Spleen (tissue), 11 donors: ENCODE measurements at regions not wholly inside any gene's neighbourhood (a gene's known extent, or its start where the extent isn't known, plus 50 kb on each side); places are given as distances from the start of the nearest gene placed in this dataset.

Experiments used
- DNase-seq: peaks from one replicate; pipeline ENCODE4 v3.0.0-alpha.2; 2020
- H3K27ac ChIP-seq, 8 donors: fragments of 200-600 bp; sonication (generic) in 7 of 8; 1 replicate in 4 of 8; 2 replicates in 4 of 8; pipeline versions ENCODE4 v1.5.0 to v1.8.0; 2016 to 2021; ENCODE audit warnings: inconsistent platforms in 4 of 8, mild to moderate bottlenecking in 4 of 8, moderate library complexity in 1 of 8
- H3K27me3 ChIP-seq, 7 donors: fragments of 200-600 bp; sonication (generic) in 6 of 7; replicated peaks in 1 of 7; 1 replicate in 4 of 7; 2 replicates in 3 of 7; pipeline versions ENCODE4 v1.5.0 to v1.8.0; 2016 to 2021; ENCODE audit warnings: inconsistent platforms in 3 of 7, mild to moderate bottlenecking in 1 of 7
- H3K36me3 ChIP-seq, 6 donors: fragments of 200-600 bp; sonication (generic) in 5 of 6; 1 replicate in 4 of 6; 2 replicates in 2 of 6; pipeline versions ENCODE4 v1.5.0 to v1.8.0; 2016 to 2021; ENCODE audit warnings: inconsistent platforms in 2 of 6
- H3K4me1 ChIP-seq, 6 donors: fragments of 200-600 bp; sonication (generic) in 5 of 6; 1 replicate in 3 of 6; 2 replicates in 3 of 6; pipeline versions ENCODE4 v1.5.0 to v1.8.0; 2016 to 2021; ENCODE audit warnings: inconsistent platforms in 3 of 6
- H3K4me3 ChIP-seq, 8 donors: fragments of 200-600 bp; sonication (generic) in 7 of 8; 1 replicate in 4 of 8; 2 replicates in 4 of 8; pipeline versions ENCODE4 v1.5.0 to v1.8.0; 2016 to 2021; ENCODE audit warnings: inconsistent platforms in 4 of 8, mild to moderate bottlenecking in 4 of 8, moderate library complexity in 2 of 8
- H3K9me3 ChIP-seq, 8 donors: fragments of 200-600 bp; sonication (generic) in 7 of 8; 1 replicate in 4 of 8; 2 replicates in 4 of 8; pipeline versions ENCODE4 v1.5.0 to v1.8.0; 2016 to 2021; ENCODE audit warnings: inconsistent platforms in 4 of 8
- POLR2A ChIP-seq, 3 donors: fragments of 450-650 bp; IDR thresholded peaks; one replicate each; pipeline ENCODE4 v1.5.1; 2017; ENCODE audit warnings: antibody characterized with exemption in 3 of 3, mild to moderate bottlenecking in 1 of 3
- POLR2AphosphoS5 ChIP-seq, 3 donors: sonication (generic); formaldehyde crosslinking; IDR thresholded peaks; one replicate each; pipeline ENCODE4 v1.5.1; 2017; ENCODE audit warnings: antibody characterized with exemption in 3 of 3
- WGBS, 5 donors: extraction: QIAGEN DNeasy Blood & Tissue Kit in 3 of 5; methylation state at CpG; one replicate each; pipeline versions ENCODE4 v1.1.5 to v1.1.7; 2013 to 2018; 5-methylcytosine and 5-hydroxymethylcytosine counted together
- intact Hi-C: fragments of 100-400 bp; cut with DNase I; formaldehyde crosslinking; loops from one replicate; pipeline ENCODE4 v1.15.0; 2023; ENCODE audit warnings: low total_unique reads
- TF ChIP-seq, protein P1 (sequence below), 11 experiments: fragments of 200-600 bp in 7 of 11; fragments of 450-650 bp in 4 of 11; sonication (generic) in 4 of 11; IDR thresholded peaks in 8 of 11; conservative IDR thresholded peaks in 3 of 11; 1 replicate in 7 of 11; 2 replicates in 4 of 11; pipeline versions ENCODE4 v1.4.0 to v1.8.0; 2016 to 2021; ENCODE audit warnings: antibody characterized with exemption in 11 of 11, inconsistent platforms in 4 of 11, mild to moderate bottlenecking in 1 of 11
- donor health status: healthy with polysubstance abuse.
- donor health status: DM: no; HTN: no; CAD: no; lungs with moderate emphysema.
- donor health status: DM: no; HTN: no; CAD: no.
- donor health status: Bipolar disorder and iron deficiency.
- donor health status: healthy.
- donor health status: DM: no; HTN: no; CAD: no.
- donor health status: DM: yes; HTN: yes; CAD: no.

DNA sequence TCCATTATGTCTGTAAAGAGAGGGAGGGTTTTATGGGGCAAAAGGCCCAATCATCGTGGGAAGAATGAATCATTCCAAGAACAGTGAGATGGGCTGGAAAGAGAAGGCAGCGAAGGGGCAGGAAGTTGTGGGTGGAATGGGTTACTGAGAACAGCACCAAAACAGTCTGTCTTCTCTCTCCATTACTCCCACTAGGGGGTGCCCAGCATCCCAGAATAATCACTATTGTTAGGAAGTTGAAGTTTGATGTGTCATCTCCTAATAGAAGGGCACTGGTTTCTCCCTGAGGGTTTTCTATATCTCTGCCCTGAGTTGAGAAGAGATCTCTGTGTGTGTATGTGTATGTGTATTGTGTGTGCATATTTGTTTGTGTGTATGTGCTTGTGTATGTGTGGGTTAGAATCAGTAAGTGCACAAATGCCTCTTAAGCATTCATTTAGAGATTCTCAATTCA is 76.6 kb upstream of the MAP4K3 start:
- no peak for DNase-seq
- TF ChIP-seq POLR2AphosphoS5 (IDR thresholded peaks at IDR 0.05): peak in 1 of 3 donors; percentile 24
- TF ChIP-seq, protein P1, sequence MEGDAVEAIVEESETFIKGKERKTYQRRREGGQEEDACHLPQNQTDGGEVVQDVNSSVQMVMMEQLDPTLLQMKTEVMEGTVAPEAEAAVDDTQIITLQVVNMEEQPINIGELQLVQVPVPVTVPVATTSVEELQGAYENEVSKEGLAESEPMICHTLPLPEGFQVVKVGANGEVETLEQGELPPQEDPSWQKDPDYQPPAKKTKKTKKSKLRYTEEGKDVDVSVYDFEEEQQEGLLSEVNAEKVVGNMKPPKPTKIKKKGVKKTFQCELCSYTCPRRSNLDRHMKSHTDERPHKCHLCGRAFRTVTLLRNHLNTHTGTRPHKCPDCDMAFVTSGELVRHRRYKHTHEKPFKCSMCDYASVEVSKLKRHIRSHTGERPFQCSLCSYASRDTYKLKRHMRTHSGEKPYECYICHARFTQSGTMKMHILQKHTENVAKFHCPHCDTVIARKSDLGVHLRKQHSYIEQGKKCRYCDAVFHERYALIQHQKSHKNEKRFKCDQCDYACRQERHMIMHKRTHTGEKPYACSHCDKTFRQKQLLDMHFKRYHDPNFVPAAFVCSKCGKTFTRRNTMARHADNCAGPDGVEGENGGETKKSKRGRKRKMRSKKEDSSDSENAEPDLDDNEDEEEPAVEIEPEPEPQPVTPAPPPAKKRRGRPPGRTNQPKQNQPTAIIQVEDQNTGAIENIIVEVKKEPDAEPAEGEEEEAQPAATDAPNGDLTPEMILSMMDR (IDR thresholded peaks at IDR 0.05 in 8 of 11, conservative IDR thresholded peaks at IDR 0.05 in 3 of 11): peak in 10 of 11 experiments; percentile 20 to 67 (median 52)
- no peak for TF ChIP-seq POLR2A (IDR thresholded peaks at IDR 0.05)
- Histone ChIP-seq H3K27me3 (no peaks in the 10 kb centered on the region), H3K4me1 (peaks cover 15 to 81% (median 56%) of the 10 kb centered on the region in 6 donors), H3K27ac (peak overlapping the region in 7 of 8 donors; percentile 49 to 65 (median 59)), H3K36me3 (no peaks in the 10 kb centered on the region), H3K9me3 (no peaks in the 10 kb centered on the region), H3K4me3 (no peak overlapping the region)
- intact Hi-C loops: no loop called here
- WGBS, 5 donors: 0 to 10% (median 7%) methylated on average over 2 of the region's 2 CpGs

DNA sequence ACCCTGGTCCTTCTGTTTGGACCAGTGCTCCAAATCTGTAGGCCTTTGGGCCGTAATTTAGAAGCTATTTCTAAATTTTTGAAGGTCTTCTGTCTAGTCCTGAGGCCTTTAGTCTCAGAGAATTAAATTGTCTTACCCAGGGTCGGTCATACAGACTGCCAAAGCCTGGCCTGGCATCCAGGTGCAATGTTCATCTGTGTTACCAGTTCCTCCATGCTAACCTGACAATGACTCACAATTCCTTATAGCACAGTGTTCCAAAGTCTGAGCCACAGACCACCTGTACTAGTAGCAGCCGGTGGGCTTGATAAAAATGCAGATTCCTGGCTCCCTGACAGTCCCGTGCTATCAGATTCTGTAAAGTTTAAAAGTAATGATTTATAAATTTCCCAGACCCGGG is 77.7 kb upstream of the MAP4K3 start:
- intact Hi-C loops: no loop called here
- no peak for DNase-seq
- no peaks in the 10 kb centered on the region for H3K27me3 ChIP-seq
- H3K4me1 ChIP-seq: peaks cover 15 to 74% (median 46%) of the 10 kb centered on the region in 6 donors
- TF ChIP-seq POLR2A (IDR thresholded peaks at IDR 0.05) (no peak), POLR2AphosphoS5 (IDR thresholded peaks at IDR 0.05) (no peak)
- TF ChIP-seq, protein P1 (IDR thresholded peaks at IDR 0.05 in 8 of 11, conservative IDR thresholded peaks at IDR 0.05 in 3 of 11): no peak
- H3K36me3 ChIP-seq: no peaks in the 10 kb centered on the region
- peak overlapping the region in 4 of 8 donors; percentile 23 to 65 (median 32) for H3K27ac ChIP-seq
- WGBS, 5 donors: 81 to 90% (median 85%) methylated on average over 5 of the region's 5 CpGs
- H3K4me3 ChIP-seq: no peak overlapping the region
- H3K9me3 ChIP-seq: no peaks in the 10 kb centered on the region

DNA sequence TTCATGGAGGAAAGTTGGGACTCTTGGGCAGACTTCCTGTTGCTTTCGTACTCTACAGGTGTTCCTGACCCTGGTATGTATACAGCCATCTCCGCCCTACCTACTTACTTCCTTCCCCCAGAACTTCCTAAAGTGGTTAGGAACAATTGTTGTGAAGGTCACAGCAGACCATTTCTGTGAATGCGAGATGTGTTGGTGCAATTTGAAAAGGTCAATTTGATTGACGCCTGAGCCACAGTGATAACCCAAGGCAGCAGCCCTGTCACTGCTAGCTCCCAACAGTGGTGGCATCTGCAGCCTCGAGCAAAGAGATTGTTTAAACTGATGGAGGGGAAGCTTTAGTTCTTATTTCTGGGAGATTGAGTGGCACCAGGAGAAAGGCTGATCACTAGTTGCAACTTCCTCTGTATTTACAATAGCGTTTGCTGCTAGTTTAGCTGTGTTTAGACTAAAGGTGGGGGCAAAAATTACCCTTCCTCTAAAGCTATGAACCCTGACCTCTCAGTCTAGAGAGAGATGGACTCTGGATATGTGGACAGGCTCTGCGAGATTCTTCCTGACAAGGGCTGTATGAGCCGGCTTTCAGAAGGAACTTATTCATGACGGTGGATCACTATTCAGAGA is 78.3 kb upstream of the MAP4K3 start:
- H3K27ac ChIP-seq: peak overlapping the region in 5 of 8 donors; percentile 23 to 65 (median 31)
- H3K4me1 ChIP-seq: peaks cover 15 to 69% (median 46%) of the 10 kb centered on the region in 6 donors
- no peak for DNase-seq
- TF ChIP-seq POLR2A (IDR thresholded peaks at IDR 0.05) (no peak), POLR2AphosphoS5 (IDR thresholded peaks at IDR 0.05) (peak in 1 of 3 donors; percentile 17)
- TF ChIP-seq, protein P1 (IDR thresholded peaks at IDR 0.05 in 8 of 11, conservative IDR thresholded peaks at IDR 0.05 in 3 of 11): no peak
- WGBS, 5 donors: 49 to 60% (median 57%) methylated on average over 9 of the region's 9 CpGs
- H3K27me3 ChIP-seq: no peaks in the 10 kb centered on the region
- H3K4me3 ChIP-seq: no peak overlapping the region
- intact Hi-C loops: no loop called here
- H3K9me3 ChIP-seq: no peaks in the 10 kb centered on the region
- H3K36me3 ChIP-seq: no peaks in the 10 kb centered on the region

DNA sequence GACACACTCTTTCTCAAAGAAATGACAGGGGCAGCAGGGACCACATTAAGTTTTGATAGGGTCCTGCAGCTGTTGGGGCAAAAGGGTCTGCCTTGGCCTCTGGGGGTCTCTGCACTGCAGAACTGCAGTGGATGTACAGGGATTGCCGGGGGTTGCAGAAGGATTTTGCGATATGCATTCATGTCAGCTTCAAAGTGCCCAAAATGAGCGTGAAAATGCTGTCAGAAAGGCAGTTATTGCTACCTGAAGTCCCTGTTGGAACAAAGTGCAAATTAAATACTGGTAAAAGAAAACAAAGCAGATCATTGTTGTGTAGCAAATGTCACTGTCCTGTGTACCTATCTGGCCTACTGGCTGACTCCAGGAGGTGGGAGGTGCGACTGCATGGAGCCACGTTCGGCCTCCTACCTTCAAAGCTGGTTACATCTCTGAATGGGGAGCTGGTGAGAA is 78.8 kb upstream of the MAP4K3 start:
- H3K4me3 ChIP-seq: no peak overlapping the region
- 84 to 92% (median 88%) methylated on average over 6 of the region's 6 CpGs for WGBS, 5 donors
- peak overlapping the region in 4 of 8 donors; percentile 24 to 65 (median 32) for H3K27ac ChIP-seq
- H3K4me1 ChIP-seq: peaks cover 15 to 63% (median 46%) of the 10 kb centered on the region in 6 donors
- no peak for DNase-seq
- H3K9me3 ChIP-seq: no peaks in the 10 kb centered on the region
- TF ChIP-seq POLR2AphosphoS5 (IDR thresholded peaks at IDR 0.05): no peak
- TF ChIP-seq, protein P1 (IDR thresholded peaks at IDR 0.05 in 8 of 11, conservative IDR thresholded peaks at IDR 0.05 in 3 of 11): no peak
- no peak for TF ChIP-seq POLR2A (IDR thresholded peaks at IDR 0.05)
- intact Hi-C loops: no loop called here
- H3K36me3 ChIP-seq: no peaks in the 10 kb centered on the region
- H3K27me3 ChIP-seq: no peaks in the 10 kb centered on the region
